ENCODE measurements at regions not wholly inside any gene's neighbourhood (a gene's known extent, or its start where the extent isn't known, plus 50 kb on each side); places are given as distances from the start of the nearest gene placed in this dataset.
"Not testable (repeated sequence)": the region's sequence is repeated elsewhere in the genome, so short reads cannot be mapped to it uniquely, and the experiment has no call there.

- Mint-ChIP-seq H3K27me3 (no peaks in the 10 kb centered on the region), H3K4me3 (no peak overlapping the region), H3K36me3 (no peaks in the 10 kb centered on the region), H3K9me3 (no peaks in the 10 kb centered on the region), H3K4me1 (no peaks in the 10 kb centered on the region), H3K27ac (no peak overlapping the region)
- no peak for DNase-seq
These were observed 385.8 kb upstream of the MAF start for GRCh38 chr16:79986352-79986751.

DNA sequence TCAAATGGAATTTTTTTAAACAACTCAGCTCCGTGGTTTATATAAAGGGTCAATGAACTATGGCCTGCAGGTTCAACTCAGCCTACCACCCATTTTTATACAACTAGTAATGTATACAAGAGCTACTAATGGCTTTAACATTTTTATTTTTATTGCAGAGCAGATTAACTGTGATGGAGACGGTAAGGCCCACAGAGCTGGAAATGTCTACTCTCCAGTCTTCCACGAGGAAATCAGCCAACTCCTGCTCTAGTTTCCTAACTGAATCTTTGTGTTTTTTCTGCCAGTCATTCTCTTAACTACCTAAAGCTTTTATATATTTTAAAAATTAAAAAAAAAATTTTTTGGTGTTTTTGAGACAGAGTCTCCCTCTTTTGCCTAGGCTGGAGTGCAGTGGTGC is 385.1 kb upstream of the MAF start:
- H3K4me1 Mint-ChIP-seq: no peaks in the 10 kb centered on the region
- H3K27ac Mint-ChIP-seq: no peak overlapping the region
- H3K27me3 Mint-ChIP-seq: no peaks in the 10 kb centered on the region
- H3K4me3 Mint-ChIP-seq: no peak overlapping the region
- no peaks in the 10 kb centered on the region for H3K36me3 Mint-ChIP-seq
- DNase-seq: no peak
- H3K9me3 Mint-ChIP-seq: no peaks in the 10 kb centered on the region

DNA sequence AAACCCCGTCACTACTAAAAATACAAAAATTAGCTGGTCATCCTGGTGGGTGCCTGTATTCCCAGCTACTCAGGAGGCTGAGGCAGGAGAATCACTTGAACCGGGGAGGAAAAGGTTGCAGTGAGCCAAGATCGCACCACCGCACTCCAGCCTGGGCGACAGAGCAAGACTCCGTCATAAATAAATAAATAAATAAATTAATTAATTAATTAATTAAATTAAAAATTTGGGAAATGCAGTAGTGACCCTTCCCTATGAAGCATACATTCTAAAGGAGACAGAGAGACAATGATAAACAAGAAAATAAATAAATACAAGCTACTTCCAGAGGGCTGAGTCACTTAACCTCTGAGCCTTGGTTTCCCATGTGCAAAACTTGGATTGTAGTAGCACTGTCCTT is 383.6 kb upstream of the MAF start:
- not testable (repeated sequence) for H3K36me3 Mint-ChIP-seq, H3K27ac Mint-ChIP-seq, H3K9me3 Mint-ChIP-seq, H3K27me3 Mint-ChIP-seq, H3K4me1 Mint-ChIP-seq, DNase-seq, H3K4me3 Mint-ChIP-seq

- Mint-ChIP-seq H3K27me3 (no peaks in the 10 kb centered on the region), H3K36me3 (no peaks in the 10 kb centered on the region), H3K4me3 (no peak overlapping the region), H3K4me1 (no peaks in the 10 kb centered on the region), H3K9me3 (no peaks in the 10 kb centered on the region), H3K27ac (no peak overlapping the region)
- no peak for DNase-seq
These were observed 382.3 kb upstream of the MAF start for GRCh38 chr16:79982862-79983261.

- Mint-ChIP-seq H3K4me1 (no peaks in the 10 kb centered on the region), H3K4me3 (no peak overlapping the region), H3K27me3 (no peaks in the 10 kb centered on the region), H3K36me3 (no peaks in the 10 kb centered on the region), H3K9me3 (no peaks in the 10 kb centered on the region), H3K27ac (no peak overlapping the region)
- no peak for DNase-seq
These were observed 381.8 kb upstream of the MAF start for GRCh38 chr16:79982361-79982760.

GRCh38 chr16:79981814-79982213 is 381.3 kb upstream of the MAF start:
- Mint-ChIP-seq H3K27ac (no peak overlapping the region), H3K27me3 (no peaks in the 10 kb centered on the region), H3K9me3 (no peaks in the 10 kb centered on the region), H3K4me3 (no peak overlapping the region), H3K4me1 (no peaks in the 10 kb centered on the region), H3K36me3 (no peaks in the 10 kb centered on the region)
- DNase-seq: no peak

- DNase-seq: no peak
- H3K4me3 Mint-ChIP-seq: no peak overlapping the region
- H3K27me3 Mint-ChIP-seq: no peaks in the 10 kb centered on the region
- H3K36me3 Mint-ChIP-seq: no peaks in the 10 kb centered on the region
- H3K4me1 Mint-ChIP-seq: no peaks in the 10 kb centered on the region
- no peaks in the 10 kb centered on the region for H3K9me3 Mint-ChIP-seq
- no peak overlapping the region for H3K27ac Mint-ChIP-seq
These were observed 380.3 kb upstream of the MAF start for GRCh38 chr16:79980650-79981521.

DNA sequence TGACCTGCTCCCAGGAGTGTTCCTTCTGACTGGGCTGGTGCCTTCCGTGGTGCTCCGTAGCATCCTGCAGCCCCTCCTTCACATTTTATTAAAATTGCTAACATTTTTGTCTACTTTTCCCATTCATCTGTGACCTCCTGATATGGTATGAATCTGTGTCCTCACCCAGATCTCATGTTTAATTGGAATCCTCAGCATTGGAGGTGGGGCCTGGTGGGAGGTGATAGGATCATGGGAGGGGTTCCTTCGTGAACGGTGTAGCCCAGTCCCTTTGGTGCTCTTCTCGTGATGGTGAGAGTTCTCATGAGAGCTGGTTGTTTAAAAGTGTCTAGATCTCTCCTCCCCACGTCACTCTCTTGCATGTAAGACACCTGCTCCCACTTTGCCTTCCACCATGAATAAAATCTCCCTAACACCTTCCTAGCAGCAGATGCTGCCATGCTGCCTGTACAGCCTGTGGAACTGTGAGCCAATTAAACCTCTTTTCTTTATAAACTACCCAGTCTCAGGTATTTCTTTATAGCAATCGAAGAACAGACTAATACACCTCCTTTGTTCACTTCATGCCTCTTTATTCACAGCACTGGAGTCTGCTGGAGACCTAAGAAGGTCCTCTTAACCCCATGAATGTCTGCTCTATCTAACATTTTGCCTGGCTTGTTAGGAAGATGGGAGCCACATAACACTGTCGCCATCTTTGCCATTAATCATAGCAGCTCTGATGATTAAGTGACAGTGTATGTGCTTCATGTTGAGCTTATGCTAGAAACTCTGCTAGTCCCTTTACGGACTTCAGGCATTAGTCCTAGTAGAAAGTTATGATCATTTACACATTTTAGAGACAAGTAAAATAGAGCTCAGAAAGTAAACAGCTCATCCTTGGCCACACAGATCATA is 377.7 kb upstream of the MAF start:
- no peaks in the 10 kb centered on the region for H3K4me1 Mint-ChIP-seq
- H3K36me3 Mint-ChIP-seq: no peaks in the 10 kb centered on the region
- no peaks in the 10 kb centered on the region for H3K27me3 Mint-ChIP-seq

DNA sequence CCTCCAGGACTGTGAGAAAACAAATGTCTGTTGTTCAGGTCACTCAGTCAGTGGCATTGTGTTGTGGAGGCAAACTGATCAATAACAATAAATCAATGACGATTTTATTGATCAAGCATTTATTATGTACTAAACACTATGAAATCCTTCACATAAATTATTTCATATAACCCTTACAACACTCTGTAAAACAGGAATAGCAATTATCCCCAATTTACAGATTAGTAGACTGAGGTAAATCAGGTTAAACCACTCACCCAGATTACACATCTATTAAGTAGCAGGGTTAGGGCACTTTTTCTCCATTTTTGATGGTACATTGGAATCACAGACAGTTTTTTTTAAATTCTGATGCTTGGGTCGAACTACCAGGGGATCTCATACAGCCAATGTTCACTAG is 372.8 kb upstream of the MAF start:
- no peaks in the 10 kb centered on the region for H3K4me1 Mint-ChIP-seq
- no peak for DNase-seq
- no peaks in the 10 kb centered on the region for H3K36me3 Mint-ChIP-seq
- no peaks in the 10 kb centered on the region for H3K9me3 Mint-ChIP-seq
- no peak overlapping the region for H3K27ac Mint-ChIP-seq
- H3K27me3 Mint-ChIP-seq: no peaks in the 10 kb centered on the region
- H3K4me3 Mint-ChIP-seq: no peak overlapping the region

More for the DNA sequence above, 377.7 kb upstream of the MAF start:
- DNase-seq: no peak
- Mint-ChIP-seq H3K9me3 (no peaks in the 10 kb centered on the region), H3K27ac (no peak overlapping the region), H3K4me3 (no peak overlapping the region)

DNA sequence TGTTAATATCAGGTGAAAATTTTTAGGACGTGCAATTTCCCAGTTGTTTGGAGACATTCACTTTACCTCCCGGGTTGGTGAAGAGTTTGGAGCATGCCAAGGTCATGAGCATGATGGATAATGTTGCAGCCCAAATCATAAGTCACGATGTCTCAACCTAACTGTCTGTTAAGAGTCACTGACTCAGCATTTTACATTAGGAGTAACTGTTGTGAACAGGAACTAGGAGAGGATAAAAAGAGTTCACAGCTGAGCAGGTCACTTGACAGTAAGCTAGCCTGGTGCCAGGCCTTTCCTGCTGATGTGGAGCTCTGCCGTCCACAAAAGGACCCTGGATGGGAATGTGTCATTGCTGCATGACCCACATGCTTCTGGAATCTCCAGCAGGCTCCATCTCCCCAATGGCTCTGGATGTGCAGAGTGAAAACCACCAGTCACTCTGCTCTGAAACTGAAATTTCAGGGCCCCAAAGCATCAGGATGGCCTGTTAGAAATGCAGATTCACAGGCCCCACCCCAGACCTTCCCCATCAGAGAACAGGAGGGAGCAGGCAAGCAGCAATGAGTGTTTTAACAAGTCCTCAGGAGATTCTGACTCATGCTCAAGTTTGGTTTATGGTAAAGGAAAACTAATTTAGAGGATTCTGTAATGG is 371.6 kb upstream of the MAF start:
- Mint-ChIP-seq H3K4me1 (no peaks in the 10 kb centered on the region), H3K36me3 (no peaks in the 10 kb centered on the region), H3K9me3 (no peaks in the 10 kb centered on the region), H3K4me3 (no peak overlapping the region), H3K27ac (no peak overlapping the region), H3K27me3 (no peaks in the 10 kb centered on the region)
- DNase-seq: no peak

- no peaks in the 10 kb centered on the region for H3K27me3 Mint-ChIP-seq
- H3K4me1 Mint-ChIP-seq: no peaks in the 10 kb centered on the region
- no peak for DNase-seq
- no peak overlapping the region for H3K27ac Mint-ChIP-seq
- H3K9me3 Mint-ChIP-seq: no peaks in the 10 kb centered on the region
- no peak overlapping the region for H3K4me3 Mint-ChIP-seq
- H3K36me3 Mint-ChIP-seq: no peaks in the 10 kb centered on the region
These were observed 370.7 kb upstream of the MAF start for GRCh38 chr16:79971237-79971572.

- H3K4me3 Mint-ChIP-seq: no peak overlapping the region
- H3K9me3 Mint-ChIP-seq: no peaks in the 10 kb centered on the region
- no peaks in the 10 kb centered on the region for H3K27me3 Mint-ChIP-seq
- no peak overlapping the region for H3K27ac Mint-ChIP-seq
- no peaks in the 10 kb centered on the region for H3K36me3 Mint-ChIP-seq
- H3K4me1 Mint-ChIP-seq: no peaks in the 10 kb centered on the region
- no peak for DNase-seq
These were observed 370.2 kb upstream of the MAF start for GRCh38 chr16:79970551-79971236.

DNA sequence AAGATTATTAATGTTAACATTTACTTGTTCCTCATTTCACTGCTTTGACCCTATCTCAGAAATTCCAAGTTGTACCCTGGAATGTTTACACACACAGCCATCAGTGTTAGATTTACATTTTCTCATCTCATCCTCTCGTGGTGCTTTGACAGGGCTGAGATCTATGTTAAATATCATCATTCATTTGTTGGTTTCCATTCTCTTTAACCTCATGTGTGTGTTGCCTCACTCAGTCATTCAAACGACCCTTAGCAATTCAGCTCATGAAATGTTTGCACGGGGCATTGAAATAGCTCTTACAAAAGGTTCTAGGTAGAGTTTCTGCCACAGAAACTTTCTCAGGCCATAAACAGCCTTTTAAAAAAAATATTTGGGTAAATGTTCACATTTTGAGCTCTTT is 369.6 kb upstream of the MAF start:
- no peak for DNase-seq
- H3K4me1 Mint-ChIP-seq: no peaks in the 10 kb centered on the region
- H3K36me3 Mint-ChIP-seq: no peaks in the 10 kb centered on the region
- H3K9me3 Mint-ChIP-seq: no peaks in the 10 kb centered on the region
- no peaks in the 10 kb centered on the region for H3K27me3 Mint-ChIP-seq
- H3K4me3 Mint-ChIP-seq: no peak overlapping the region
- H3K27ac Mint-ChIP-seq: no peak overlapping the region

GRCh38 chr16:79969458-79969857 is 368.9 kb upstream of the MAF start:
- no peak for DNase-seq

GRCh38 chr16:79966226-79966625 is 365.7 kb upstream of the MAF start:
- no peaks in the 10 kb centered on the region for H3K4me1 Mint-ChIP-seq
- H3K27ac Mint-ChIP-seq: no peak overlapping the region
- no peaks in the 10 kb centered on the region for H3K36me3 Mint-ChIP-seq

More at GRCh38 chr16:79969458-79969857, 368.9 kb upstream of the MAF start:
- no peaks in the 10 kb centered on the region for H3K4me1 Mint-ChIP-seq
- H3K4me3 Mint-ChIP-seq: no peak overlapping the region
- no peaks in the 10 kb centered on the region for H3K9me3 Mint-ChIP-seq
- no peak overlapping the region for H3K27ac Mint-ChIP-seq
- no peaks in the 10 kb centered on the region for H3K27me3 Mint-ChIP-seq
- no peaks in the 10 kb centered on the region for H3K36me3 Mint-ChIP-seq

More at GRCh38 chr16:79966226-79966625, 365.7 kb upstream of the MAF start:
- Mint-ChIP-seq H3K4me3 (no peak overlapping the region), H3K27me3 (no peaks in the 10 kb centered on the region), H3K9me3 (no peaks in the 10 kb centered on the region)
- DNase-seq: no peak
